ENCODE measurements at regions not wholly inside any gene's neighbourhood (a gene's known extent, or its start where the extent isn't known, plus 50 kb on each side); places are given as distances from the start of the nearest gene placed in this dataset.

DNA sequence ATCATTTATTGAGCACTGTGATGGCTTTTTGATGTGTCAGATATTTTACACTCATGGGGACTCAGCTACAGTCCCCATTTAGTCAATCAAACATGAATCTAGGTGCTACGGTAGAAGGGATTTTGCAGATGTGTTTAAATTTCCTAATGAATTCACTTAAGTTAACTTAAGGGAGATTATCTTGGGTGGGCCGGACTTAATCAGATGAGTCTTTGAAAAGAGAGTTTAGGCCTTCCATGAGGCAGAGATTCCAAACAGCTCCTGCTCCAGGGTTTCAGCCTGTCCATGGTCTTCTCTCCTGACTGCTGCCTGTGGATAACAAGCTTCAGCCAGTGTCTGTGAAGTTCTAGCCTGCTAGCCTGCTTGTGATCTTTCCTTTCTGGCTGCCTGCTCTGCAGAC lies 202.4 kb downstream of the IDS start:
- Mint-ChIP-seq H3K27me3 (ENCODE audit: low read depth) (no peaks in the 10 kb centered on the region), H3K9me3 (no peaks in the 10 kb centered on the region), H3K4me3 (no peak overlapping the region), H3K4me1 (ENCODE audit: low read depth) (no peaks in the 10 kb centered on the region), H3K36me3 (ENCODE audit: insufficient read depth) (no peaks in the 10 kb centered on the region)
- ATAC-seq (no peak), DNase-seq (no peak)

DNA sequence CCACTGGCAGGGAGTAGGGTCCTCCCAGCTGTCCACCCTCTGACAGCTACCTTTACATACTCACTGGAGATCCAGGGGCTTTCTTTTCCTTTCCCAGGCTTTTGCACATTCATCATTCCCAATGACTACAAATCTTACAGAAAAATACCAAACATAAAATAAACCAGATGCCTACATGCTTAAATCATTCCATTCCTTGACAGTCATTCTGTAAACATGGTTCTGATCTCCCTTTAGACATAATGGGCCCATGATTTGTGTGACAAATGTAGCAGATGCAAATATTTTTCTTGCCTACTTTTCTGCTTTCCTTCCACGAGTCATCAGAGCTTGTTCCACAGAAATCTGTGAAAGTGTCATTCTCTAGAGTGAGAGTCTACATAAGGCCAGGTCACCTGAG lies 207.0 kb downstream of the IDS start:
- Mint-ChIP-seq H3K27me3 (ENCODE audit: low read depth) (no peaks in the 10 kb centered on the region), H3K4me1 (ENCODE audit: low read depth) (no peaks in the 10 kb centered on the region), H3K9me3 (no peaks in the 10 kb centered on the region), H3K4me3 (no peak overlapping the region), H3K36me3 (ENCODE audit: insufficient read depth) (no peaks in the 10 kb centered on the region)
- ATAC-seq (no peak), DNase-seq (no peak)

DNA sequence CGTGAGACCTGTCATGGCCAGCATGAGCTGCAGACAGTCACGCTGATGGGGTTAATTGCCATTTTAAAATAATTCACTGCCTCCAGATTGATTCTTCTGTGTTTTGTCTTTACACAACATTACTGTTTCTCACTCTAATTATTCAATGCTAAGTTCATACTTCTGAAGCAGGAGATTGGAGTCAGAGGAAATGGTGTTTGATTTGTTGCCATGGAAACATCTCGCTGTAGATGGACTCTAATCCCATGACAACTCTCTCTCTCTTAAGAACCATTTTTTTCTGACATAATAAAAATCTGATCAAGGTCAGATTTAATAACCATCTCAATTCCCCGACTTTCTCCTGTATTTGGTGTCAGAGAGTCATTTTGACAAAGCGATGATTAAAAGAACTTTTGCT lies 209.0 kb downstream of the IDS start:
- no peaks in the 10 kb centered on the region for H3K27me3 Mint-ChIP-seq (ENCODE audit: low read depth)
- no peak overlapping the region for H3K4me3 Mint-ChIP-seq
- no peaks in the 10 kb centered on the region for H3K9me3 Mint-ChIP-seq
- no peaks in the 10 kb centered on the region for H3K4me1 Mint-ChIP-seq (ENCODE audit: low read depth)
- ATAC-seq (no peak), DNase-seq (no peak)
- no peaks in the 10 kb centered on the region for H3K36me3 Mint-ChIP-seq (ENCODE audit: insufficient read depth)

GRCh38 chrX:149286940-149287349 lies 218.2 kb downstream of the IDS start:
- ATAC-seq (peak; percentile 8 to 22), DNase-seq (peak; percentile 32)
- H3K9me3 Mint-ChIP-seq, result no peaks in the 10 kb centered on the region
- H3K4me3 Mint-ChIP-seq, result no peak overlapping the region
- H3K36me3 Mint-ChIP-seq (ENCODE audit: insufficient read depth), result no peaks in the 10 kb centered on the region
- no peaks in the 10 kb centered on the region for H3K27me3 Mint-ChIP-seq (ENCODE audit: low read depth)
- peaks cover 10% of the 10 kb centered on the region for H3K4me1 Mint-ChIP-seq (ENCODE audit: low read depth)

- no peak overlapping the region for H3K4me3 Mint-ChIP-seq
- no peaks in the 10 kb centered on the region for H3K36me3 Mint-ChIP-seq (ENCODE audit: insufficient read depth)
- H3K4me1 Mint-ChIP-seq (ENCODE audit: low read depth), result peaks cover 10% of the 10 kb centered on the region
- peak; percentile 73 to 86 for ATAC-seq
- DNase-seq, result no peak
- no peaks in the 10 kb centered on the region for H3K27me3 Mint-ChIP-seq (ENCODE audit: low read depth)
- no peaks in the 10 kb centered on the region for H3K9me3 Mint-ChIP-seq
Observed at GRCh38 chrX:149284616-149285015, 220.5 kb downstream of the IDS start.

GRCh38 chrX:149283853-149284252 lies 221.3 kb downstream of the IDS start:
- H3K4me3 Mint-ChIP-seq, result no peak overlapping the region
- peaks cover 10% of the 10 kb centered on the region for H3K4me1 Mint-ChIP-seq (ENCODE audit: low read depth)
- no peaks in the 10 kb centered on the region for H3K36me3 Mint-ChIP-seq (ENCODE audit: insufficient read depth)
- no peaks in the 10 kb centered on the region for H3K27me3 Mint-ChIP-seq (ENCODE audit: low read depth)
- no peaks in the 10 kb centered on the region for H3K9me3 Mint-ChIP-seq
- ATAC-seq (no peak), DNase-seq (no peak)

- ATAC-seq (peak in 1 of 2 donors; percentile 33), DNase-seq (no peak)
- no peaks in the 10 kb centered on the region for H3K27me3 Mint-ChIP-seq (ENCODE audit: low read depth)
- no peaks in the 10 kb centered on the region for H3K9me3 Mint-ChIP-seq
- peaks cover 10% of the 10 kb centered on the region for H3K4me1 Mint-ChIP-seq (ENCODE audit: low read depth)
- no peaks in the 10 kb centered on the region for H3K36me3 Mint-ChIP-seq (ENCODE audit: insufficient read depth)
- no peak overlapping the region for H3K4me3 Mint-ChIP-seq
Observed at GRCh38 chrX:149282909-149283308, 222.2 kb downstream of the IDS start.

- ATAC-seq (no peak), DNase-seq (no peak)
- Mint-ChIP-seq H3K27me3 (ENCODE audit: low read depth) (no peaks in the 10 kb centered on the region), H3K9me3 (no peaks in the 10 kb centered on the region), H3K36me3 (ENCODE audit: insufficient read depth) (no peaks in the 10 kb centered on the region), H3K4me3 (no peak overlapping the region), H3K4me1 (ENCODE audit: low read depth) (peaks cover 10% of the 10 kb centered on the region)
Observed at GRCh38 chrX:149280011-149280410, 225.1 kb downstream of the IDS start.

DNA sequence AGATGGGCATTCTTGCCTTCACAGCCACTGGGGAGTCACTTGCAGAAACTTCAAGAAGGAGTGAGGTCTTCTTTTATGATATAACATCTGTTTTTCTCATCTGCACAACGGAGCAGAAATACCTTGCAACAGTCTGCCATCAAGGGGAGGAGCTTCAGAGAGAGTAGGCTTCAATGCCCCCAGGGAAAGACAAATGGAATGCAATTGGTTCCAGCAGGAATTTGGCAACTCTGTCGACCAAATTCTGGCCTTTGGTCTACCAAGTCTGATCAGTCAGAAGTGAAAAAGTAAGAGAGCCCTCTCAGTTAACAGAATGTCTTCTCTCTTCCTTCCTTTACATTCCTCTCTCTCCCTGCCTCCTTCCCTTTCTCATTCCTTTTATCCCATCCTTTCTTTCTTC lies 229.3 kb downstream of the IDS start:
- ATAC-seq (no peak), DNase-seq (no peak)
- H3K27me3 Mint-ChIP-seq (ENCODE audit: low read depth), result no peaks in the 10 kb centered on the region
- H3K4me1 Mint-ChIP-seq (ENCODE audit: low read depth), result no peaks in the 10 kb centered on the region
- H3K36me3 Mint-ChIP-seq (ENCODE audit: insufficient read depth), result no peaks in the 10 kb centered on the region
- no peaks in the 10 kb centered on the region for H3K9me3 Mint-ChIP-seq
- no peak overlapping the region for H3K4me3 Mint-ChIP-seq

DNA sequence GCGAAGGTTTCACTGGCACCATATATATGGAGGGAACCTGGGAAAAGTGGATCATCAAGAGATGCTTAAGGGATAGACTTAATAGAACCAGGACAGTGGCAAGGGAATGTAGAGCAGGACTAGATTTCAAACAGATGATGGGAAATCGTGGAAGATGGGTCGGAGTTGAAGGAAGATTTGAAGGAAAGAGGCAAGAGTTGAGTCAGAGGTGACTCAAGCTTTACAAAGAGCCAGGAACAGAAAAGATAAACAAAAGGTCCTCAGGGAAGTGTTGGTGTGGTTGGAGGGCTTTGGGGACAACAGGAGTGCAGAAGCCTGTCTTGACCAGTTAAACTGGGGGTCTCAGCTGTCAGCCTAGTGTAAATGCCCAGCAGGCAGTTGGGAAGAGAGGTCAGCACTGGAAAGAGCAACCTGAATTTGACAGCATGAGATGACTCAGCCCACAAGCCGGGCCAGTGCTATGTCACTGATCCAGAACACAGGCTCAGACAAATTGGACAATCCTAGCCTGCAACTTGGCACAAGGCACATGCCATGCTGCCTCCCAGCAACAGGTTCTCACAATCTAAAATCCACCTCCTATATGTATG lies 230.5 kb downstream of the IDS start:
- Mint-ChIP-seq H3K4me3 (no peak overlapping the region), H3K9me3 (no peaks in the 10 kb centered on the region), H3K27me3 (ENCODE audit: low read depth) (peaks cover 3% of the 10 kb centered on the region), H3K4me1 (ENCODE audit: low read depth) (no peaks in the 10 kb centered on the region), H3K36me3 (ENCODE audit: insufficient read depth) (no peaks in the 10 kb centered on the region)
- ATAC-seq (no peak), DNase-seq (no peak)

DNA sequence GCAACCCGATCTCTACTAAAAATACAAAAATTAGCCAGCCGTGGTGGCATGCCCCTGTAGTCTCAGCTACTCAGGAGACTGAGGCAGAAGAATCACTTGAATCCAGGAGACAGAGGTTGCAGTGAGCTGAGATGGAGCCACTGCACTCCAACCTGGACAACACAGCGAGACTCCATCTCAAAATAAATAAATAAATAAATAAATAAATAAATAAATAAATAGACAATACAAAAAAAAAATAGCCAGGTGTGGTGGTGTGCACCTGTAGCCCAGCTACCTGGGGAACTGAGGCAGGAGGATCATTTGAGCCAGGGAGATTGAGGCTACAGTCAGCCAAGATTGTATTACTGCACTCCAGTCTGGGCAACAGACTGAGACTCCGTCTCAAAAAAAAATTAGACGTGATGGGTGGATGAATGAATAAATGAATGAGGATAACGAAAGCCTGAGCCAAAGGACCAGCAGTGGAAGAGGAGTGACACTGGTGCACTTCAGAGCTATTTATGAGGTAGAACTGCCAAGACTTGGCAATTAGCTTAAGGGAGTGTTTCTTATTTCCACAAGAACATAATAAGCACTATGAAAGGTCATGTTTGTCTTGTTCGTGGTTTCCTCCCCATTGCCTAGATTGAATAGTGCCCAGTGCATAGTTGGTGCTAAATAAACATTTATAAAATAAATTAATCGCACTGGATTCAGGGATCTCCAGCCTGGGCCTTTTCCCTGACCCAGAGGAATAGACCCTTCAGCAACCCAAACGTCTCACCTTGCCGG lies 232.2 kb downstream of the IDS start:
- H3K4me1 Mint-ChIP-seq (ENCODE audit: low read depth), result no peaks in the 10 kb centered on the region
- DNase-seq, result no peak

GRCh38 chrX:149267878-149268813 lies 237.0 kb downstream of the IDS start:
- no peaks in the 10 kb centered on the region for H3K36me3 Mint-ChIP-seq (ENCODE audit: insufficient read depth)
- H3K4me1 Mint-ChIP-seq (ENCODE audit: low read depth), result no peaks in the 10 kb centered on the region
- H3K4me3 Mint-ChIP-seq, result no peak overlapping the region
- peaks cover 8% of the 10 kb centered on the region for H3K27me3 Mint-ChIP-seq (ENCODE audit: low read depth)
- no peaks in the 10 kb centered on the region for H3K9me3 Mint-ChIP-seq
- DNase-seq (no peak), ATAC-seq (peak in 1 of 2 donors; percentile 83)

More for the DNA sequence above, 232.2 kb downstream of the IDS start:
- H3K27me3 Mint-ChIP-seq (ENCODE audit: low read depth), result peaks cover 6% of the 10 kb centered on the region
- no peak for ATAC-seq
- H3K36me3 Mint-ChIP-seq (ENCODE audit: insufficient read depth), result no peaks in the 10 kb centered on the region
- no peaks in the 10 kb centered on the region for H3K9me3 Mint-ChIP-seq
- no peak overlapping the region for H3K4me3 Mint-ChIP-seq

DNA sequence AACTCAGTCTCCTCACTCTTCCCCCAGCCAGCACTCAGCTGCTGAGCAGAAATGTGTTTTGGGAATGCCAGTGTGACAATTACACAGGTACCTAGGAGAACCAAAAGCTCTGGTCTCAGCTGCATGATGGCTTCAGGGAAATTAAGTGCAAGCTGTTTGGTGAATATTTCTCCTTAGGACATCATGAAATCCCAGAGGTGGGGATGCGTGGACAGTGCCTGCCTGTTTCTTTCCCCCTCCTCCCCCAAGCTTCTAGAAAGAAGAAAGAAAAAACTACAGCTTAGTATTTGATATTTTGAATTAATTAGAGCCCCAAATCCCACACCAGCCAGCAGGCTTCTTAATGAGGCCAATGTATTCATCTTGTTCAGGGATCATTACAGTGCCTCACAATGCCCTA lies 243.0 kb downstream of the IDS start:
- H3K4me3 Mint-ChIP-seq, result no peak overlapping the region
- peaks cover 2% of the 10 kb centered on the region for H3K27me3 Mint-ChIP-seq (ENCODE audit: low read depth)
- H3K36me3 Mint-ChIP-seq (ENCODE audit: insufficient read depth), result no peaks in the 10 kb centered on the region
- ATAC-seq (no peak), DNase-seq (no peak)
- no peaks in the 10 kb centered on the region for H3K4me1 Mint-ChIP-seq (ENCODE audit: low read depth)
- no peaks in the 10 kb centered on the region for H3K9me3 Mint-ChIP-seq

DNA sequence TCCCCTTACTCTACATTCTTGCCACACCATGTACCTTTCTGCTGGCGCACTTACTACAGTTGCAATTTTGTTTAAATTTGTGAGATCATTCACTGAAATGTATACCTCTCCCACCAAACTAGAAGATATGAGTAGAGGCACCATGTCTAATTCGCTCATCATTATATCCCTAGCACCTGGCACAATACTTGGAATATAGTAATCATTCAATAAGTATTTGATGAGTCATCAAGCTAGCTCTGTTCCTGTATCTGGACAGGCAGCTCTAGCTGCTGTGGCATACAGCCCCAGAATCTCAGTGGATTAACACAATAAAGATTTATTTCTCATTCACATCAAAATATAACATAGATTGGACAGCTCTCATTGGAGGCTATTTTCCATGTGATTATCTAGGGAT lies 245.9 kb downstream of the IDS start:
- no peaks in the 10 kb centered on the region for H3K36me3 Mint-ChIP-seq (ENCODE audit: insufficient read depth)
- no peaks in the 10 kb centered on the region for H3K9me3 Mint-ChIP-seq
- DNase-seq, result no peak
- ATAC-seq, result no peak
- H3K4me1 Mint-ChIP-seq (ENCODE audit: low read depth), result no peaks in the 10 kb centered on the region
- H3K4me3 Mint-ChIP-seq, result no peak overlapping the region
- H3K27me3 Mint-ChIP-seq (ENCODE audit: low read depth), result no peaks in the 10 kb centered on the region
